Left ventricle myocardium inferior (tissue), 1 donor: ENCODE measurements at regions not wholly inside any gene's neighbourhood (a gene's known extent, or its start where the extent isn't known, plus 50 kb on each side); places are given as distances from the start of the nearest gene placed in this dataset.

Experiments
- DNase-seq: peaks from one replicate; pipeline ENCODE4 v3.0.0-alpha.2; 2020
- H3K27ac ChIP-seq: fragments of 200-600 bp; replicated peaks from 2 replicates; pipeline ENCODE4 v1.8.0; 2021
- H3K27me3 ChIP-seq: fragments of 200-600 bp; 2 replicates; pipeline ENCODE4 v1.8.0; 2021; ENCODE audit warnings: low read depth
- H3K36me3 ChIP-seq: fragments of 200-600 bp; 2 replicates; pipeline ENCODE4 v1.8.0; 2021
- H3K4me1 ChIP-seq: fragments of 200-600 bp; 2 replicates; pipeline ENCODE4 v1.8.0; 2021
- H3K4me3 ChIP-seq: fragments of 200-600 bp; 2 replicates; pipeline ENCODE4 v1.8.0; 2021; ENCODE audit warnings: mild to moderate bottlenecking, moderate library complexity
- H3K9me3 ChIP-seq: fragments of 200-600 bp; replicated peaks from 2 replicates; pipeline ENCODE4 v1.8.0; 2021
- CTCF ChIP-seq: fragments of 200-600 bp; IDR thresholded peaks from 2 replicates; pipeline ENCODE4 v1.8.0; 2021; ENCODE audit warnings: antibody characterized with exemption, mild to moderate bottlenecking, borderline replicate concordance
- intact Hi-C: fragments of 100-400 bp; cut with micrococcal nuclease; formaldehyde crosslinking; loops from one replicate; pipeline ENCODE4 v1.11.0; 2022
- donor health status: DM: no; HTN: yes; CAD: no; lungs with severe emphysema.

GRCh38 chr7:26493737-26494428, 202.2 kb downstream of the SNX10 start:
- intact Hi-C loops: no loop called here
- TF ChIP-seq CTCF: no peak
- Histone ChIP-seq H3K4me1 (no peaks in the 10 kb centered on the region), H3K4me3 (no peak overlapping the region), H3K27me3 (peaks cover 45% of the 10 kb centered on the region), H3K36me3 (no peaks in the 10 kb centered on the region), H3K27ac (no peak overlapping the region), H3K9me3 (no peaks in the 10 kb centered on the region)
- DNase-seq: no peak

GRCh38 chr7:26495569-26495968, 203.9 kb downstream of the SNX10 start:
- Histone ChIP-seq H3K27ac (no peak overlapping the region), H3K9me3 (no peaks in the 10 kb centered on the region), H3K4me1 (no peaks in the 10 kb centered on the region), H3K36me3 (no peaks in the 10 kb centered on the region), H3K4me3 (no peak overlapping the region), H3K27me3 (peaks cover 34% of the 10 kb centered on the region)
- no peak for DNase-seq
- TF ChIP-seq CTCF: no peak
- intact Hi-C loops: no loop called here

GRCh38 chr7:26497801-26498596, 206.3 kb downstream of the SNX10 start:
- H3K27me3 ChIP-seq: peaks cover 15% of the 10 kb centered on the region
- H3K4me1 ChIP-seq: no peaks in the 10 kb centered on the region
- TF ChIP-seq CTCF: no peak
- H3K27ac ChIP-seq: no peak overlapping the region
- no peaks in the 10 kb centered on the region for H3K36me3 ChIP-seq
- DNase-seq: no peak
- no peak overlapping the region for H3K4me3 ChIP-seq
- intact Hi-C loops: no loop called here
- no peaks in the 10 kb centered on the region for H3K9me3 ChIP-seq

GRCh38 chr7:26499315-26499897, 207.7 kb downstream of the SNX10 start:
- H3K27ac ChIP-seq: no peak overlapping the region
- H3K4me3 ChIP-seq: no peak overlapping the region
- no peaks in the 10 kb centered on the region for H3K4me1 ChIP-seq
- DNase-seq: no peak
- no peaks in the 10 kb centered on the region for H3K9me3 ChIP-seq
- no peak for TF ChIP-seq CTCF
- peaks cover 14% of the 10 kb centered on the region for H3K27me3 ChIP-seq
- intact Hi-C loops: no loop called here
- no peaks in the 10 kb centered on the region for H3K36me3 ChIP-seq

- peak; percentile 34 for TF ChIP-seq CTCF
- H3K27ac ChIP-seq: no peak overlapping the region
- H3K4me1 ChIP-seq: no peaks in the 10 kb centered on the region
- H3K27me3 ChIP-seq: peaks cover 28% of the 10 kb centered on the region
- no peak overlapping the region for H3K4me3 ChIP-seq
- H3K36me3 ChIP-seq: no peaks in the 10 kb centered on the region
- no peaks in the 10 kb centered on the region for H3K9me3 ChIP-seq
- no peak for DNase-seq
- intact Hi-C loops: loop anchor here (10.0 kb wide), 1 partner anchor 106 kb away; no protein-coding TSS in a partner anchor
These were observed 209.2 kb downstream of the SNX10 start for GRCh38 chr7:26500749-26501352.
